ENCODE measurements at regions not wholly inside any gene's neighbourhood (a gene's known extent, or its start where the extent isn't known, plus 50 kb on each side); places are given as distances from the start of the nearest gene placed in this dataset.
A peak's percentile ranks its signal among the peaks of the same experiment; 100 is the strongest.

DNA sequence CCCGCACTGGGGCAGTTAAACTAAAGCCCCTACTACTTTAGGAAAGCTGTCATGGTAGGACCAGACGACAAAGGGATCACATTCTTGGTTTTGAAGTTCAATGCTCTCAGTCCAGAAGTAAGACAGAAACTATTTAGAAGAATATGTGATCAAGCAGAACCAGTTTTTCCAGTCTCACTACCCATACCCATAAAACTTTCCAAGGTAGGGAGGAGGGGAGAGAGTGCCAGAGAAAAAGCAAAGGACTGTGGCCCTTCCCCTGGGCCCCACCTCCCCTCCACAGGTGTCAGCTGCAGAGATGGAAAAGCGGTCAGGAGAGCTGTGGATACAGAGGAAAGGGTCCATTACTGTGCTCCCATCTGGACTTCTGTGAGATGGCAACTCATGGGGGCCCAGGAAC, 587.1 kb downstream of the SOX6 start:
- Histone ChIP-seq H3K4me1 (ENCODE audit: control insufficient read depth, low read depth, low read length) (no peaks in the 10 kb centered on the region), H2BK120ac (ENCODE audit: low read depth, low read length) (no peak overlapping the region), H3K27me3 (ENCODE audit: insufficient read depth, low read length, poor library complexity) (no peaks in the 10 kb centered on the region), H3K4me2 (ENCODE audit: low read length) (no peak overlapping the region), H4K8ac (ENCODE audit: low read depth, low read length) (no peak overlapping the region), H3K4ac (ENCODE audit: low read depth, low read length) (no peak overlapping the region), H2BK15ac (replicated peaks; ENCODE audit: low read depth) (no peak overlapping the region), H2BK5ac (ENCODE audit: low read length) (no peak overlapping the region), H3K18ac (ENCODE audit: low read length) (no peak overlapping the region), H3K27ac (ENCODE audit: low read depth, low read length) (no peak overlapping the region), H4K5ac (ENCODE audit: low read length) (no peak overlapping the region), H3K79me2 (ENCODE audit: control insufficient read depth, insufficient read depth, low read length) (no peaks in the 10 kb centered on the region), H3K23ac (ENCODE audit: low read length) (no peak overlapping the region), H3K56ac (ENCODE audit: low read length) (no peak overlapping the region), H3K79me1 (ENCODE audit: low read length) (no peaks in the 10 kb centered on the region), H2AK5ac (ENCODE audit: low read length) (no peak overlapping the region), H3K36me3 (ENCODE audit: control insufficient read depth, insufficient read depth, low read length) (no peaks in the 10 kb centered on the region), H3K9ac (ENCODE audit: low read length) (no peak overlapping the region), H3K4me3 (ENCODE audit: low read length) (no peak overlapping the region)
- WGBS (ENCODE audit: extremely low coverage, insufficient coverage, low lambda C conversion rate), result no CpG with 5 or more reads among the region's 3 CpGs
- no peak for DNase-seq

DNA sequence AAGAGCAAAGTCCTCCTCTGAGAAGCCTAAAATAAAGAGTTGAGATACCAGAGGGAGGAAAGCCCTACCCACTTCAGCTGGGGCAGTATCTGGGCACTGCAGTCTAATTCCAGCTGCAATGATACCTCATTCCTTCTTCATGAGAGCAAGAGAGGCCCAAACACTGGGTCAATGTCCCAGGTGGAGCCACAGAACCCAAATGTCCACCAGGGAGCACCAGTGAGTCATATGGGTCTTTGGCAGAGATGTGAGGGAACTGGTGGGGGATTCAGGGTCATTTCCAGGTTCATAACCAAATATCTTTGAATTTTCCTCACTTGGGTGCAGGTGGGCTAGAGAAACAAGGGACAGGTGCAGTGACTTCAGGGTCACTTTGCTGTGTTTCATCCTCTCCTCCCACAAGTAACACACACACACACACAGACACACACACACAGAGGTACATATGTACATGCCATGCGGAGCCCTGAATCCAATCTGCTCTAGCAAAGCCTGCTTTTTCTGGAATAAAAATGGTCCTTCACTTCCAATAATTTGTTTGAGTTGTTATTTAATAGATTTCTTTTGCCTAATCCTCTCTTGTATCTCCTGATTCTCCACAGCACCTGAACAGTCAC, 585.4 kb downstream of the SOX6 start:
- Histone ChIP-seq H4K8ac (ENCODE audit: low read depth, low read length) (no peak overlapping the region), H3K27me3 (ENCODE audit: insufficient read depth, low read length, poor library complexity) (no peaks in the 10 kb centered on the region), H3K9ac (ENCODE audit: low read length) (no peak overlapping the region), H2BK15ac (replicated peaks; ENCODE audit: low read depth) (no peak overlapping the region), H3K79me2 (ENCODE audit: control insufficient read depth, insufficient read depth, low read length) (no peaks in the 10 kb centered on the region), H3K56ac (ENCODE audit: low read length) (no peak overlapping the region), H3K4me2 (ENCODE audit: low read length) (no peak overlapping the region), H3K4me1 (ENCODE audit: control insufficient read depth, low read depth, low read length) (no peaks in the 10 kb centered on the region), H3K79me1 (ENCODE audit: low read length) (no peaks in the 10 kb centered on the region), H2AK5ac (ENCODE audit: low read length) (no peak overlapping the region), H3K4ac (ENCODE audit: low read depth, low read length) (no peak overlapping the region), H3K18ac (ENCODE audit: low read length) (no peak overlapping the region), H2BK120ac (ENCODE audit: low read depth, low read length) (no peak overlapping the region), H3K36me3 (ENCODE audit: control insufficient read depth, insufficient read depth, low read length) (no peaks in the 10 kb centered on the region), H4K5ac (ENCODE audit: low read length) (no peak overlapping the region), H3K23ac (ENCODE audit: low read length) (no peak overlapping the region), H3K4me3 (ENCODE audit: low read length) (no peak overlapping the region), H2BK5ac (ENCODE audit: low read length) (no peak overlapping the region), H3K27ac (ENCODE audit: low read depth, low read length) (no peak overlapping the region)
- no CpG with 5 or more reads among the region's 1 CpG for WGBS (ENCODE audit: extremely low coverage, insufficient coverage, low lambda C conversion rate)
- DNase-seq, result peak; percentile 77

DNA sequence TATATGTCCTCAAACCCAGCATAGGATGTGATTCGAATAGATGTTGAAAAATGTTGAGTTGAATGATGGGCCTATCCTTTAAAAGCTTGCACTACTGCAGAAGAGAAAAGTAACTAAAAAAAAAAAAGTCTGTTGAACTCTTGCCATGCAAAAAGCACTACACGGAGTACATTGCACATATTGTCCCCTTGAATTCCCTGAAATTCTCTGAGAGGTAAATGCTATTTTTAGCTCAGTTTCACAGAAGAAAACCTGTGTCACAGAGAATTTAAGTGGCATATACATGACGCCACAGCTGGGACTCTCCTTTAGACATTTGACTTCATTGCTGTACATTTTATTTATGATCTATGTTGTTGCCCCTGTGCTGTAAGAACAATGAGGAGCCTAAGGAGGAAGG, 583.8 kb downstream of the SOX6 start:
- Histone ChIP-seq H2BK15ac (replicated peaks; ENCODE audit: low read depth) (no peak overlapping the region), H3K36me3 (ENCODE audit: control insufficient read depth, insufficient read depth, low read length) (no peaks in the 10 kb centered on the region), H3K4ac (ENCODE audit: low read depth, low read length) (no peak overlapping the region), H2AK5ac (ENCODE audit: low read length) (no peak overlapping the region), H3K9ac (ENCODE audit: low read length) (no peak overlapping the region), H4K8ac (ENCODE audit: low read depth, low read length) (no peak overlapping the region), H2BK5ac (ENCODE audit: low read length) (no peak overlapping the region), H3K27me3 (ENCODE audit: insufficient read depth, low read length, poor library complexity) (no peaks in the 10 kb centered on the region), H3K4me1 (ENCODE audit: control insufficient read depth, low read depth, low read length) (no peaks in the 10 kb centered on the region), H3K79me1 (ENCODE audit: low read length) (no peaks in the 10 kb centered on the region), H3K18ac (ENCODE audit: low read length) (no peak overlapping the region), H3K79me2 (ENCODE audit: control insufficient read depth, insufficient read depth, low read length) (no peaks in the 10 kb centered on the region), H3K56ac (ENCODE audit: low read length) (no peak overlapping the region), H3K4me2 (ENCODE audit: low read length) (no peak overlapping the region), H3K4me3 (ENCODE audit: low read length) (no peak overlapping the region), H3K23ac (ENCODE audit: low read length) (no peak overlapping the region), H2BK120ac (ENCODE audit: low read depth, low read length) (no peak overlapping the region), H3K27ac (ENCODE audit: low read depth, low read length) (no peak overlapping the region), H4K5ac (ENCODE audit: low read length) (no peak overlapping the region)
- WGBS (ENCODE audit: extremely low coverage, insufficient coverage, low lambda C conversion rate), result no CpG with 5 or more reads among the region's 3 CpGs
- no peak for DNase-seq

GRCh38 chr11:15772981-15773380, 583.4 kb downstream of the SOX6 start:
- Histone ChIP-seq H3K23ac (ENCODE audit: low read length) (no peak overlapping the region), H3K4me2 (ENCODE audit: low read length) (no peak overlapping the region), H2BK120ac (ENCODE audit: low read depth, low read length) (no peak overlapping the region), H3K4me1 (ENCODE audit: control insufficient read depth, low read depth, low read length) (no peaks in the 10 kb centered on the region), H4K5ac (ENCODE audit: low read length) (no peak overlapping the region), H3K4me3 (ENCODE audit: low read length) (no peak overlapping the region), H3K79me1 (ENCODE audit: low read length) (no peaks in the 10 kb centered on the region), H3K36me3 (ENCODE audit: control insufficient read depth, insufficient read depth, low read length) (no peaks in the 10 kb centered on the region), H3K56ac (ENCODE audit: low read length) (no peak overlapping the region), H3K27ac (ENCODE audit: low read depth, low read length) (no peak overlapping the region), H3K27me3 (ENCODE audit: insufficient read depth, low read length, poor library complexity) (no peaks in the 10 kb centered on the region), H2AK5ac (ENCODE audit: low read length) (no peak overlapping the region), H4K8ac (ENCODE audit: low read depth, low read length) (no peak overlapping the region), H2BK15ac (replicated peaks; ENCODE audit: low read depth) (no peak overlapping the region), H2BK5ac (ENCODE audit: low read length) (no peak overlapping the region), H3K18ac (ENCODE audit: low read length) (no peak overlapping the region), H3K79me2 (ENCODE audit: control insufficient read depth, insufficient read depth, low read length) (no peaks in the 10 kb centered on the region), H3K9ac (ENCODE audit: low read length) (no peak overlapping the region), H3K4ac (ENCODE audit: low read depth, low read length) (no peak overlapping the region)
- DNase-seq, result no peak

DNA sequence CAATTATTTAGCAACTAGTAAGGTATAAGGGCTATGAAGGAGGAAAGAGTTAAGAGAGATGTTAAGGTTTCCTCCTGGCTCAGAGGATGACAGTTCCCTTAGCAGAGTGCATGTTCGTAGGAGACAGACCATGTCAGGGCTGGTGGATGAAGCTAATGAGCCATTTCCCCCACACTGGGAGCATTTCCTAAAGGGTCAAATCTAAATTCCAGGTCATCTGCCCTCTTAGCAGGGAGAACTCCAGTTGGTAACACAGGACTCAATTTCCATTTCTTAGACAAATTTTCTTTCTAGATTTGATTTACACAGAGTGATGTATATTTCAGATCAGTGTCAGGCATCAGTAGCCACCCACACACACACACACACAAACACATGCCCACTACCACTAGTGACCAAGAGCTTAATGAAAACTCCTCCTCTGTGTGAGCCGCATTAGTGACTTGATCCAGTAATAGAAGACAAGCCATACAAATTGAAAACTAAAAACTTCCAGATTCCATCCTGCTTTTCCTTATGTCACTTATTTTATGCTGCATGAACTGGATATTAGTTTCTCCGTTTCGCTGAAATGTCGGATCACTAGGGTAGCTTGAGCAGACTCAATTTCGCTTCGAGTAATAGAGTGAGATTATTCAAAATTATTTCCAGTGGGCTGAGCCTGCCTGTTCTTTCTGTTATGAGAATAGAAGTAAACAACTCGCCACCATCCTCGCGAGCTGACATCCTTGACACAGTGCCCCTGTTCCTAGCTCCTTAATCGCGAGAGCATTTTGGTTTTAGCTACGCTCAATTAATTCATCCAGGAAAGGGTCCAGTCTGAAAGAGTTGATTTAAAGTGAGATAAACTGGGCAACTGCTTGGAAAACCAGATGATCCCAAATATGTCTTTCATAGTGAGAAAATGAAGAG, 582.6 kb downstream of the SOX6 start:
- Histone ChIP-seq H2BK5ac (ENCODE audit: low read length) (no peak overlapping the region), H3K36me3 (ENCODE audit: control insufficient read depth, insufficient read depth, low read length) (no peaks in the 10 kb centered on the region), H3K4ac (ENCODE audit: low read depth, low read length) (no peak overlapping the region), H3K56ac (ENCODE audit: low read length) (no peak overlapping the region), H3K27ac (ENCODE audit: low read depth, low read length) (no peak overlapping the region), H3K79me1 (ENCODE audit: low read length) (no peaks in the 10 kb centered on the region), H3K9ac (ENCODE audit: low read length) (no peak overlapping the region), H2AK5ac (ENCODE audit: low read length) (no peak overlapping the region), H3K18ac (ENCODE audit: low read length) (no peak overlapping the region), H3K79me2 (ENCODE audit: control insufficient read depth, insufficient read depth, low read length) (no peaks in the 10 kb centered on the region), H3K4me3 (ENCODE audit: low read length) (no peak overlapping the region), H3K4me2 (ENCODE audit: low read length) (no peak overlapping the region), H3K23ac (ENCODE audit: low read length) (no peak overlapping the region), H2BK120ac (ENCODE audit: low read depth, low read length) (no peak overlapping the region), H4K8ac (ENCODE audit: low read depth, low read length) (no peak overlapping the region), H2BK15ac (replicated peaks; ENCODE audit: low read depth) (no peak overlapping the region), H4K5ac (ENCODE audit: low read length) (no peak overlapping the region), H3K4me1 (ENCODE audit: control insufficient read depth, low read depth, low read length) (no peaks in the 10 kb centered on the region), H3K27me3 (ENCODE audit: insufficient read depth, low read length, poor library complexity) (no peaks in the 10 kb centered on the region)
- no peak for DNase-seq
- no CpG with 5 or more reads among the region's 13 CpGs for WGBS (ENCODE audit: extremely low coverage, insufficient coverage, low lambda C conversion rate)
